ENCODE measurements at regions not wholly inside any gene's neighbourhood (a gene's known extent, or its start where the extent isn't known, plus 50 kb on each side); places are given as distances from the start of the nearest gene placed in this dataset.
"Not testable (repeated sequence)": the region's sequence is repeated elsewhere in the genome, so short reads cannot be mapped to it uniquely, and the experiment has no call there.

- WGBS, 2 donors, result 73 to 77% methylated on average over 12 of the region's 12 CpGs
- DNase-seq (ENCODE audit: low spot score in 2 of 2), result peak in 1 of 2 donors; percentile 4
- Histone ChIP-seq H3K9me3 (peaks cover 0 to 3% (median 0%) of the 10 kb centered on the region in 4 donors), H3K4me1 (peaks cover 0 to 6% (median 0%) of the 10 kb centered on the region in 4 donors), H3K4me3 (no peak overlapping the region), H3K36me3 (no peaks in the 10 kb centered on the region), H3K27ac (no peak overlapping the region), H3K27me3 (no peaks in the 10 kb centered on the region)
- TF ChIP-seq, protein P1, sequence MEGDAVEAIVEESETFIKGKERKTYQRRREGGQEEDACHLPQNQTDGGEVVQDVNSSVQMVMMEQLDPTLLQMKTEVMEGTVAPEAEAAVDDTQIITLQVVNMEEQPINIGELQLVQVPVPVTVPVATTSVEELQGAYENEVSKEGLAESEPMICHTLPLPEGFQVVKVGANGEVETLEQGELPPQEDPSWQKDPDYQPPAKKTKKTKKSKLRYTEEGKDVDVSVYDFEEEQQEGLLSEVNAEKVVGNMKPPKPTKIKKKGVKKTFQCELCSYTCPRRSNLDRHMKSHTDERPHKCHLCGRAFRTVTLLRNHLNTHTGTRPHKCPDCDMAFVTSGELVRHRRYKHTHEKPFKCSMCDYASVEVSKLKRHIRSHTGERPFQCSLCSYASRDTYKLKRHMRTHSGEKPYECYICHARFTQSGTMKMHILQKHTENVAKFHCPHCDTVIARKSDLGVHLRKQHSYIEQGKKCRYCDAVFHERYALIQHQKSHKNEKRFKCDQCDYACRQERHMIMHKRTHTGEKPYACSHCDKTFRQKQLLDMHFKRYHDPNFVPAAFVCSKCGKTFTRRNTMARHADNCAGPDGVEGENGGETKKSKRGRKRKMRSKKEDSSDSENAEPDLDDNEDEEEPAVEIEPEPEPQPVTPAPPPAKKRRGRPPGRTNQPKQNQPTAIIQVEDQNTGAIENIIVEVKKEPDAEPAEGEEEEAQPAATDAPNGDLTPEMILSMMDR (IDR thresholded peaks at IDR 0.05), result no peak
- TF ChIP-seq POLR2A (IDR thresholded peaks at IDR 0.05), result no peak
- TF ChIP-seq EP300 (IDR thresholded peaks at IDR 0.05), result no peak
Measured at GRCh38 chr2:12488352-12489318, 228.1 kb upstream of the TRIB2 start.

GRCh38 chr2:12490641-12491040 is 226.1 kb upstream of the TRIB2 start:
- 90% methylated on average over 4 of the region's 4 CpGs for WGBS, 2 donors
- H3K9me3 ChIP-seq, result no peaks in the 10 kb centered on the region

GRCh38 chr2:12492360-12492759 is 224.4 kb upstream of the TRIB2 start:
- not testable (repeated sequence) for H3K4me3 ChIP-seq; H3K27ac ChIP-seq; H3K36me3 ChIP-seq; H3K27me3 ChIP-seq; H3K4me1 ChIP-seq; H3K9me3 ChIP-seq; DNase-seq (ENCODE audit: low spot score in 2 of 2)
- 96% methylated on average over 2 to 3 of the region's 3 CpGs for WGBS, 2 donors

More at GRCh38 chr2:12490641-12491040, 226.1 kb upstream of the TRIB2 start:
- Histone ChIP-seq H3K27me3 (no peaks in the 10 kb centered on the region), H3K4me1 (no peaks in the 10 kb centered on the region), H3K27ac (no peak overlapping the region), H3K4me3 (no peak overlapping the region), H3K36me3 (no peaks in the 10 kb centered on the region)
- no peak for DNase-seq (ENCODE audit: low spot score in 2 of 2)
- TF ChIP-seq, protein P1 (IDR thresholded peaks at IDR 0.05), result no peak
- TF ChIP-seq EP300 (IDR thresholded peaks at IDR 0.05) (no peak), POLR2A (IDR thresholded peaks at IDR 0.05) (no peak)

DNA sequence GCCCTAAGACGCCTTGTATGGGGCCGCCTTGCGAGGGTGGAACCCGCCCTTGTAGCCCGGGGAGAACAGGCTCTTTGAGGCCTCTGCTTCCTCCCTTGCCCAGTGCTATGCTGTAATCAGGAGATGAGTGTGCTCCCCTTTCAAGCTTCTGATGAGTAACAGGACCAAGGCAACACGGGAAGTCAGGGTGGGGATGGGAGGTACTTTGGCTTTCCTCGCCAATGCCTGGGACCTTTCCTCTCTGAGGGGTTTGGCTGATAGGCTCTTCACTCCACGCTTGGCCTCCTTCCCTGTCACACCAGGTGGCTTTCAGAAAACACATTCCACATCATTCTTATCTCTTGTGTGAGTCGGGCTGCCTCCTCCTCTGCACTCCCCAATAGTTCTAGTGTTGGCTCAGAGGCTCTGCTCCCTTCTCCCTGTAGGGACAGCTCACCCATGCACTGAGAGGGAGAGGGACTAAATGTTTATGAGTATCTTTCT is 223.7 kb upstream of the TRIB2 start:
- Histone ChIP-seq H3K4me1 (no peaks in the 10 kb centered on the region), H3K27me3 (no peaks in the 10 kb centered on the region), H3K27ac (no peak overlapping the region), H3K4me3 (no peak overlapping the region), H3K36me3 (no peaks in the 10 kb centered on the region), H3K9me3 (no peaks in the 10 kb centered on the region)
- TF ChIP-seq, protein P1 (IDR thresholded peaks at IDR 0.05), result no peak
- TF ChIP-seq EP300 (IDR thresholded peaks at IDR 0.05), result no peak
- TF ChIP-seq POLR2A (IDR thresholded peaks at IDR 0.05), result no peak
- WGBS, 2 donors, result 75 to 76% methylated on average over 9 of the region's 9 CpGs
- no peak for DNase-seq (ENCODE audit: low spot score in 2 of 2)

DNA sequence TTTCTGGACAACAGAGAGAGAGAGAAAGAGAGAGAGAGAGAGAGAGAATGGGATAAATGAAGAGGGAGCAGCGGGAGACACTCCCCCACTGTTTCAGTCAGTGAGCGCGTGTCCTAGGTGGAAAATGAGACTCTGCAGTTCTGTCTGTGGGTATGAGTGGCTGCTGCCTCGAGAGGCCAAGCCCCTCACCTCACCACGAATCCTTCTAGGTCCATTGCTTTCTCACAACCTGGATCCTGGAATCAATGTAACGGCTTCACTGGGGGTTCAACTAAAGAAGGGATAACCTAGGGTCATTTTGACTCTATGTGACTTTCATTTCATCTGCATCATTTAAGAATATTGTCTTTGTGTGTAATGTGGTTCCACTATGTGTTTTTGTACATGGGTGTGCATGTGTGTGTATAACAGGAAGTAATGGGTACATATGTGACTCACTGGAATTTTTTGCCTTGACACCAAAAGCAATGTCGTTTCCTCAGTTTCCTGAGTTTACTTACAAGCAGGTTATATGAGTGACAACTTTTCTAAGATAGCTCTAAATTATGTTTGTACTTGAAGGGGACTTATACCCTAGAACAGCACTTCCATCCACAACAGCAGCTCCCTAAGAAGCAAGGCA is 221.4 kb upstream of the TRIB2 start:
- Histone ChIP-seq H3K4me3 (no peak overlapping the region), H3K9me3 (no peaks in the 10 kb centered on the region), H3K27me3 (no peaks in the 10 kb centered on the region), H3K36me3 (no peaks in the 10 kb centered on the region), H3K4me1 (no peaks in the 10 kb centered on the region), H3K27ac (no peak overlapping the region)
- TF ChIP-seq, protein P1 (IDR thresholded peaks at IDR 0.05), result no peak
- no peak for TF ChIP-seq POLR2A (IDR thresholded peaks at IDR 0.05)
- no peak for TF ChIP-seq EP300 (IDR thresholded peaks at IDR 0.05)
- no peak for DNase-seq (ENCODE audit: low spot score in 2 of 2)
- WGBS, 2 donors, result 86 to 87% methylated on average over 7 of the region's 7 CpGs

All from tibial nerve (tissue), 4 donors.